Muscle layer of colon (tissue), 2 donors: ENCODE measurements at regions not wholly inside any gene's neighbourhood (a gene's known extent, or its start where the extent isn't known, plus 50 kb on each side); places are given as distances from the start of the nearest gene placed in this dataset.

Source experiments
- H3K27ac ChIP-seq: one replicate; pipeline ENCODE4 v1.7.0; 2013; ENCODE audit warnings: low read depth, mild to moderate bottlenecking, low read length, moderate library complexity
- H3K27me3 ChIP-seq, 2 donors: one replicate each; pipeline ENCODE4 v1.7.0; 2013; ENCODE audit warnings: low read length in 2 of 2, mild to moderate bottlenecking in 2 of 2; ENCODE audit not compliant: insufficient read depth in 2 of 2, control insufficient read depth in 1 of 2
- H3K36me3 ChIP-seq: one replicate; pipeline ENCODE4 v1.7.0; 2013; ENCODE audit warnings: mild to moderate bottlenecking, low read length; ENCODE audit not compliant: insufficient read depth
- H3K4me1 ChIP-seq: one replicate; pipeline ENCODE4 v1.7.0; 2013; ENCODE audit warnings: mild to moderate bottlenecking, low read length; ENCODE audit not compliant: insufficient read depth
- H3K4me3 ChIP-seq, 2 donors: one replicate each; pipeline ENCODE4 v1.7.0; 2013; ENCODE audit warnings: low read length in 2 of 2, low read depth in 1 of 2, mild to moderate bottlenecking in 1 of 2, moderate library complexity in 1 of 2
- H3K9ac ChIP-seq: one replicate; pipeline ENCODE4 v1.7.0; 2013; ENCODE audit warnings: low read length
- H3K9me3 ChIP-seq: one replicate; pipeline ENCODE4 v1.7.0; 2013; ENCODE audit warnings: mild to moderate bottlenecking, low read length
- donor health status: abdominal sarcoma.
- donor health status: Adenocarcinoma of cecum.

DNA sequence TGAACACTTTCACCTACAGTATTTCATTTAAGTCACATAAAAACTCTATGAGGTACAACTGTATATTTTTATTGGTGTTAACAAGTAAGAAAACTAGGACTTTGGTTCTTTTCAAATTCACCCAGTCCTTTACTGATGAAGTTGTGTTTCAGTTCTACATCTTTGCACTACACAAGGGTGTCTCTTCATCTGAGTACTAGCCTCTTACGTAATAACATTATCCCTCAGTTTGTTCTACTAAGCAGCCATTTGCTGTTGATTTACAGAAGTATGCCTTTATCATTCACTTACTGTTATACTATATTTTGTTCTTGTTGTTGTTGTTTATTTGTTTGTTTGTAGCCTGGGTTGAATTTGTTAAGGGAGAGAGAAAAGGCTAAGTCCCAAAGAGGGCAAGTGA, 311.9 kb downstream of the PLOD2 start:
- Histone ChIP-seq H3K27me3 (no peaks in the 10 kb centered on the region), H3K9ac (no peak overlapping the region), H3K4me1 (no peaks in the 10 kb centered on the region), H3K36me3 (no peaks in the 10 kb centered on the region), H3K4me3 (no peak overlapping the region), H3K9me3 (no peaks in the 10 kb centered on the region), H3K27ac (no peak overlapping the region)

DNA sequence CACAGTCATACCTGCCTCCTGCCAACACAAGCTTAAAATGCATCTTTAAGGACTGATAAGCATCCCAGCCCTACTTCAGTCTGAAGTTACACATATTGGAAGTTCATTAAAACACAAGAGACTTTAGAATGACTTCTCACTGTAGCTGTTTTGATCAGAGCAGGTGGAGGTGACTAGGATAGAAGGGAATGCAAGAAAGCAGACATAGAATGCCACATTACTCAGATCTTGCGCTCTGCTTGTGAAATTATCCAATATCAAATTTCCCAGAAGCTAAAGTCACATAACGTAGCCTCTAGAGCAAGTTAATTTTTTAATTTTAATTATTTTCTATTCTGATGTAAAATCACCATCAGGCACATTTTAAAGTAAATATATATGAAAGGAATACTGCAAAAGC, 306.5 kb downstream of the PLOD2 start:
- no peak overlapping the region for H3K4me3 ChIP-seq
- H3K4me1 ChIP-seq = no peaks in the 10 kb centered on the region
- no peaks in the 10 kb centered on the region for H3K36me3 ChIP-seq

DNA sequence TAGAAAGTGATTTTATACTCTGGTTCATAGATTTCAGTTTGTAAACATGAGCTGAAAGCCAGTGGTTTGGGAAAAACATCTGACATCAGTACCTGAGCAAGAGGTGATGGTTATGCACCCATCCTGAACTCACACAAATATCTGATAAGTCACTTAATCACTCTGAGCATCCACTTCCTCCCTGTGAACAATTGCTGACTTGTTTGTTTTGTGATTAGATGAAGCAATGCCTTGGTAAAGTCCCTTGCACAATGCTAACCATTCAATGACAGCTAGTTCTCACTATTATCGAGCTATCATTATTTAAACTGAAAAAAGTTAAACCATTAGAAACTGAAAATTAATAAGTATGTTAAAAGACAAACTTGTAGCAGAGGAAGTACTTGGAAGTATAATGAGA, 303.0 kb downstream of the PLOD2 start:
- no peaks in the 10 kb centered on the region for H3K9me3 ChIP-seq
- H3K4me3 ChIP-seq = no peak overlapping the region
- no peak overlapping the region for H3K9ac ChIP-seq
- H3K4me1 ChIP-seq = no peaks in the 10 kb centered on the region
- no peak overlapping the region for H3K27ac ChIP-seq
- no peaks in the 10 kb centered on the region for H3K36me3 ChIP-seq
- no peaks in the 10 kb centered on the region for H3K27me3 ChIP-seq

More for the DNA sequence above, 306.5 kb downstream of the PLOD2 start:
- H3K27me3 ChIP-seq = no peaks in the 10 kb centered on the region
- H3K9me3 ChIP-seq = no peaks in the 10 kb centered on the region
- no peak overlapping the region for H3K9ac ChIP-seq
- H3K27ac ChIP-seq = no peak overlapping the region

DNA sequence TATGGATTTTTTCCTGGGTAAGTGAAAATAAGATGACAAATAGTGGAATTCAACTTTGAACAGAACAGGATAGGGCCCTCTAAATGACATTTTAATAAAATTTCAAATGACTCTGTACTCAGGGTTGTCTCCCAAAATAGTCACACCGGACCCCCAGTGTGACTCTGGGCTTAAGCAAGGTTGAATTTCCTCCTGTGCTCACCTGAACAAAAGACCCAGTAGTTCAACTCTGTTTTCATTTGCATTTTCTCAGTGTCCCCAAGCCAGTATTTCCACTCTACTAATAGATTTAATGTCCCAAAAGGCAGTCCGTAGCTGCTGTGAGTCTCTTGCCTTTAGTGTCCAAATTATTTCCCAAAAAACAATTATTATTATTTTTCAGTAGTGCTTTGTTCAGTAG, 296.6 kb downstream of the PLOD2 start:
- Histone ChIP-seq H3K27ac (no peak overlapping the region), H3K4me1 (peaks cover 5% of the 10 kb centered on the region), H3K36me3 (no peaks in the 10 kb centered on the region), H3K27me3 (no peaks in the 10 kb centered on the region), H3K9ac (no peak overlapping the region), H3K9me3 (no peaks in the 10 kb centered on the region), H3K4me3 (no peak overlapping the region)

DNA sequence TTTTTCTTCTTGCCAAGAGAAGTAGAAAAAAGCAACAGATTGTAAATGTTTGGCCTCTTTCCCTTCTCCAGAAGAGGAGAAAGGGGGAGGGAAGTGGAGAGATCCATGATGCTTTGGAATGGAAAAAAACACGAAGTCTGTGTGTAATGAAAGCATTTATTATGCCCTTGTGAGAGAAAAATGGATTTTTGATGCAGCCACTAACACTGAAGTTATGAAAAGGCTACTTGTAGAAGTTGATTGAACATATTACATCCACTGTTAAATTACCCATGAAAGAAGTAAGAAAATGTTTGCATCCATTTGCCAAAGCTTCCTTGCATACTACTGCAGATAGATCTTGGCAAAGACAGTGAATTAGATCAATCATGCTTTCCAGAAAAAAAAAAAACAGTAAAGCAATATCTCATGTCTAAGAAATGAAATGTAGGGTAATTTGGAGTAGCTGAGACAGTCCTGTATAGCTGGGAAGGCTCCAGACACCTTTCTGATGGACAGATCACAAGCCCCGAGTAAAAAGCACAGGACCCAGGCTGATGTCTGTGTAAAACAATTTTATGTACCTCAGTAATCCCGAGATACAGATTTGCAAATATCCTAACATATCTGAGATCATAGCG, 295.5 kb downstream of the PLOD2 start:
- Histone ChIP-seq H3K9ac (no peak overlapping the region), H3K36me3 (no peaks in the 10 kb centered on the region), H3K4me3 (peak overlapping the region in 1 of 2 donors; percentile 22), H3K27me3 (no peaks in the 10 kb centered on the region), H3K27ac (no peak overlapping the region), H3K4me1 (peaks cover 5% of the 10 kb centered on the region), H3K9me3 (no peaks in the 10 kb centered on the region)

DNA sequence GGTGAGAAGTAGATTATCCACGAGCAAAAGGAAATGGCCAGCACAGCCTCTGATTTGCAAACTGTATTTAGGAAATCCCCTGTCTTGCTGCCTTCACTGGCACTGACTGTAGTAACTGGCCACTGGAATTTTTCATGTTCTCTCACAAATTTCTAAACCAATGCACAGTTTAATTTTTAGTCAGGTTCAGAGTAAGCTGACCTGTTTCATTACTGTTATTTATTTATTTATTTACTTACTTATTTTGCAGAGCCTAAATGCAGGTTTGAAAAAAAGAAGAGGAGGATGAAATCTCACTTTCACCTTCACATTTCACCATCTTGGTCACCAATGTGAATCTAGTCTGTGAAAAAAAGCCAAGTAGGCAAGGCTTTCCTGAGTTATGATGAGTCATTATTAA, 291.0 kb downstream of the PLOD2 start:
- peaks cover 5% of the 10 kb centered on the region for H3K4me1 ChIP-seq
- no peak overlapping the region for H3K4me3 ChIP-seq
- H3K9me3 ChIP-seq = no peaks in the 10 kb centered on the region
- H3K27me3 ChIP-seq = no peaks in the 10 kb centered on the region
- H3K27ac ChIP-seq = no peak overlapping the region
- no peaks in the 10 kb centered on the region for H3K36me3 ChIP-seq
- H3K9ac ChIP-seq = no peak overlapping the region

DNA sequence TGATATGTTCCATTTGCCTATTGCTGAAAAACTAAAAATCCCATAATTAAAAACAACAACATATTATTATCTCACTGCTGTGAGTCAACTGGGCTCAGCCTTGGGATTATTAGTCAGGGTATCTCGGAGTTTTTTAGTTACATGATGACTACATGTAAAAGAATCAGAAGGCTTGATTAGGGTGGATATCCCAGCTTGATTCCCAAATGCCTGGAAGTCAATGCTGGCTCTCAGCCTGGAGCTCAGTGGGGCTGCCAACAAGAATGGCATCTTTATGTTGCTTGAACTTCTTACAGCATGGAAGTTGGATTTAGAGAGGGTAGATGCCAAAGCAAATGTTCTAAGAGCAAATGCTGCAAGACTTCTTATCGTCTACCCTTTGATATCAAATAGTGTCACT, 278.5 kb downstream of the PLOD2 start:
- Histone ChIP-seq H3K9me3 (no peaks in the 10 kb centered on the region), H3K4me3 (no peak overlapping the region), H3K27me3 (no peaks in the 10 kb centered on the region), H3K9ac (no peak overlapping the region), H3K36me3 (no peaks in the 10 kb centered on the region), H3K4me1 (no peaks in the 10 kb centered on the region), H3K27ac (no peak overlapping the region)

DNA sequence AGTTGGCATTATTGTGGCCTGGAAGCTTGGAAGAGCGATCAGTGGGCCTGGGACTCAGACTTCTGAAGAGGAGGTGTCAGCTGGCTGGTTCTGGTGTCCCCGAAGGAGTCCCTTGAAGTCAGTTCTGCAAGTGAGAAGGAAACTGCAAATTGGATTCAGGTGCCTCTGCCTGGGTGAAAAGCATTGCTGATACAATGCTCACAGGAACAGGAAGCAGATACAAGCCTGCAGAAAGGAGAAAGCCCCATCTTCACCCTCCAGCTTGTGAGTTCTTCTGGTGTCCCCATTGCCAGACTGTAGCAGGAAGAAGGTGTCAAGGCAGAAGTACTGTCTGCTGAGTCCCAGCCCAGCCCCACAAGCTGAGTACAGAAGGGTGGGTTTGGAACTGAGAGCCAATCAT, 271.3 kb downstream of the PLOD2 start:
- Histone ChIP-seq H3K27me3 (no peaks in the 10 kb centered on the region), H3K9me3 (no peaks in the 10 kb centered on the region), H3K4me1 (no peaks in the 10 kb centered on the region), H3K9ac (no peak overlapping the region), H3K27ac (no peak overlapping the region), H3K4me3 (no peak overlapping the region), H3K36me3 (no peaks in the 10 kb centered on the region)

DNA sequence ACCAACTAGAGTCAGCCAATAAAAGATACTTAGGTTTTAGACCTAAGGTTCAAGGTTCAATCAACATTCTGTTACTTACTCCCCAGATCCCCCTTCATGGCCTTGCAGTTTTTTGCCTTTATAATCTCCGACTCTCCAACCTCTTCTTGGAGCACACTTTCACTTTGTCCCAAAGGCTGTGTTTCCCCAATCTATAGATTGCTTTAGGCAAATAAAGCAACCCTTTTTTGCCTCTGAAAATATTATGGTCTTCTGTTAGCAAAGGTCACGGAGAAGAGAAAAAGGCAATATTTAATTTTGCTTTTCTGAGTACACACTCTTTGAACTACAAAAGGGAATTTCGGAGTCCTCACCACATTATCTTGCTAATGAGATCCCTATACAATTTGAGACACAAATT, 268.1 kb downstream of the PLOD2 start:
- Histone ChIP-seq H3K27ac (no peak overlapping the region), H3K9me3 (no peaks in the 10 kb centered on the region), H3K4me3 (no peak overlapping the region)

DNA sequence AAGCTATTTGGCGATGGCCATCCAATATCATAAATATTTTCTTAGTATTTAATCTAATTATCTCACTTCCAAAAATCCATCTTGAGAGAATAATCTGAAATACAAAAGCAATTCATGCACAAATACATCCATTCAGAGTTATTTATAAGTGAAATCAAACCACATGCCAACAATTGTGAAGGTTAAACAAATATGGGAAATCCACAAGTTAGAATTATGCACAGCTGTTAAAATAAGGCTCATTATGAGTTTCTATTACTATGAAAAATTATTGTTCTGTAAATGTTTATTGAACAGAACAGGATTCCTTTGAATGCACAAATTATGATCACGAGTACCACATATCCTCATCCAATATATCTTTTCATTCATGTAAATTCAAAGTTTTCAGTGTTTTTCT, 267.7 kb downstream of the PLOD2 start:
- Histone ChIP-seq H3K27ac (no peak overlapping the region), H3K36me3 (no peaks in the 10 kb centered on the region), H3K9me3 (no peaks in the 10 kb centered on the region), H3K4me1 (peaks cover 5% of the 10 kb centered on the region), H3K27me3 (no peaks in the 10 kb centered on the region), H3K9ac (no peak overlapping the region), H3K4me3 (no peak overlapping the region)

More for the DNA sequence above, 268.1 kb downstream of the PLOD2 start:
- Histone ChIP-seq H3K27me3 (no peaks in the 10 kb centered on the region), H3K9ac (no peak overlapping the region), H3K36me3 (no peaks in the 10 kb centered on the region), H3K4me1 (peaks cover 2% of the 10 kb centered on the region)

DNA sequence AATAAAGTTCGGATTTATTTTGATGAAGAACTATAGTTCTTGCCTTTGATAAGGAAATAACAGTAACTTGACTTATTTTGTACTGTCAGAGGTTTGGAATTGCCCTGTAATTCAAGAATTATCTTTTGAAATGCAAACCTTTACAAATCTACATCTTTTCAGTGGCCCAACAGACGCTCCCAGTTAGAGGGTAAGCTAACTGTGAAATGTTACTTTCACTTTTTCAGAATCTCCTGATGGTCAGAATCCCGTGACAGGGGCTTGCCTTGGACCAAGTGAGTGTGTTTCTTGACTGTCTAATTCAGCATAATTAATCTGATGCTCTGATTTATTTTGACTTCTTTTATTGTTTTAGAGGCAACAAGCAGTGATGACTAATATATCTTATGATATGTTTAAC, 262.5 kb downstream of the PLOD2 start:
- H3K27ac ChIP-seq = no peak overlapping the region
- H3K9ac ChIP-seq = no peak overlapping the region
- no peaks in the 10 kb centered on the region for H3K27me3 ChIP-seq
- H3K9me3 ChIP-seq = no peaks in the 10 kb centered on the region
- H3K4me1 ChIP-seq = peaks cover 9% of the 10 kb centered on the region
- H3K36me3 ChIP-seq = no peaks in the 10 kb centered on the region
- peak overlapping the region in 1 of 2 donors; percentile 40 for H3K4me3 ChIP-seq

DNA sequence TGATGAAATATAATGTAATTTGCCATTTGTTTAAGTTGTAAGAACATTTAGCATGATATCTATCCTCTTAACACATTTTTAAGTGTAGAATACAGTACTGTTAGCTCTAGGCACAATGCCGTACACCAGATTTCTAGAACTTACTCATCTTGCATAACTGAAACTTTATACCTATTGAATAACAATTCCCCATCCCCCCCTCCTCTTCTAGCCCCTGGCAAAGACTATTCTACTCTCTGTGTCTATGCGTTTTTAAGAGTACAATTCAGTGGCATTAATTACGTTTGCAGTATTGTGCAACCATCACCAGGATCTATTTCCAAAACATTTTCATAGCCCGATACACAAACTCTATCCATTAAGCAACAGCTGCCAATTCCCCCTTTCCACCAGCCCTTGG, 261.7 kb downstream of the PLOD2 start:
- no peaks in the 10 kb centered on the region for H3K9me3 ChIP-seq
- no peaks in the 10 kb centered on the region for H3K36me3 ChIP-seq
- H3K27ac ChIP-seq = no peak overlapping the region
- H3K9ac ChIP-seq = no peak overlapping the region
- H3K4me3 ChIP-seq = no peak overlapping the region
- no peaks in the 10 kb centered on the region for H3K27me3 ChIP-seq
- H3K4me1 ChIP-seq = peaks cover 9% of the 10 kb centered on the region
